ENCODE measurements at regions not wholly inside any gene's neighbourhood (a gene's known extent, or its start where the extent isn't known, plus 50 kb on each side); places are given as distances from the start of the nearest gene placed in this dataset.

DNA sequence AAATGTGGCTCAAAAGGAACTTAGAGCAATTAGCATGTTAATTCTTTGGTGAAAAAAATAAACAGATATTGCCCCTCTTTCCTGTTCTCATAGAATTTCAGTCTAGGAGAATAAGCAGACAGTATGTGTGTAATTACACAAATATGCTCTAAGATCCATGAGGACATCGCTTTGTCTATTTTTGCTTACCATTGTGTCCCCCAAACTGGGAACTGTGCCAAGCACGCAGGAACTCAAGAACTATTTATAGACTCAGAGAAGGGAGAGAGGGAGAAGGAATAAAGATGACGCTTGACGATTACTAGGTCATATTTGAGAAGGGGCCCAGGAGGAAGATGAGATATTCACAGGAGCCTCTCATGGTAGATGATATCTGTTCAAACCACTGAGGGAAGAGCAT is 692.6 kb downstream of the RAB28 start:
- DNase-seq, result no peak

DNA sequence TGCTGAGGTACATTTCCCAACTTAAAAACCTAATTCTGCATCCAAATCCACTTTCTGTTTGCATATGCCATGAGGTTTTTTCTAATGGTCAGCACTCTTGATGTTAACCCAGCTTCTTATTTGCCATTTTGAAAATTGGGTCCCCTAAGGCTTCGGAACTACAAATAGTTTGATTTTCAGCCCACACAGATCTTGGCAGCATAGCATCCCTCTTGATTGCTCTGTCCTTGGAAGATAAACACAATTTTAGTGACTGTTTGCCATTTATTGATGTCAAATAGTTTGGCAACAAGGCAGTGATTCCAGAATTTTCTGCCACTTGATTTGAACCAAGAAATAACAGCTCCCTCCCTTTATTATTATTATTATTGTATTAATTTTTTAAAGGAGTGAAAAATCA is 696.9 kb downstream of the RAB28 start:
- no peak for DNase-seq

DNA sequence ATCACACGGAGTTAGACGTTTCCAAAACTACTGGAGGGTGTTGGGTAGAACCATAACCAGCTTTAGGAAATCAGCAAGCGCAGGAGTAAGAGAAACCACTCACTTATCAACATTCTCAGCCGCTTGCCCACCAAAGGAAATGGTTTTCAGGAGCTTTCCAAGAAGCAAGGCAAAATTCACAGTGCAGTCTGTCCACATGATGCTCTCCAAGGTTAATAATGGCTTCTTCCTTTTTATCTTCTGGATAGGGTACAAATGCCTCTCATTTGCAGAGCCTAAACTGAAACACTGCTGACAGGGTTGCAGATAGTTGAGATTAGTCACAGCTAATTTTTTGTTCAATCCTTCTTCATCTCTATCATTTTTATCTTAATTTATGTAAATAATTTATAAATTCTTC is 705.4 kb downstream of the RAB28 start:
- DNase-seq, result no peak

DNA sequence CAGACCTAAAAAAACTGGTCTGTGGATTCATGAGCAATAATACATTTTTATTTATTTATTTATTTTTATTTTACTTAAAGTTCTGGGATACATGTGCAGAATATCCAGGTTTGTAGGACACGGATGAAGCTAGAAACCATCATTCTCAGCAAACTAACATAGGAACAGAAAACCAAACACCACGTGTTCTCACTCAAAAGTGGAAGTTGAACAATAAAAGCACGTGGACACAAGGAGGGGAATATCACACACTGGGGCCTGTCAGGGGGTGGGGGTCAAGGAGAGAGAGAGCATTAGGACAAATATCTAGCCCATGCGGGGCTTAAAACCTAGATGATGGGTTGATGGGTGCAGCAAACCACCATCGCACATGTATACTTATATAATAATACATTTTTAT is 705.9 kb downstream of the RAB28 start:
- no peak for DNase-seq

DNA sequence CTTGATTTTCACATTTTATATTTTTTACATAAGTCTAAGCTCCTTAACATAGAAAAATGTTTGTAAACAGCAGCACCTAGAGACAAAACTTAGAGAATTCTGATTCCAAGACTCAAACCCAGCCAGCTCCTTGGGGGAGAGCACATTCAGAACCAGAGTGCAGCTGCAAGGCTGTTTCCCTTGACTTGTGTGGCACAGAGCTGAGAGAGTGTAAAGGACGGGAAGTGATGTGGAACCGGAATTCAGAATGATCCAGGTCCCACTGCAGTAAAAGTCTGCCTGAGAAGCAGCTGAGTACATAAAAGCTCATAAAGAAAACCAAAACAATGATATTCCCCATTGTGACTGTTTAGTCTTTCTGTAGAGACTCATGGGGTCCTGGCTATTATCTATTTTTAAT is 713.8 kb downstream of the RAB28 start:
- DNase-seq, result no peak

DNA sequence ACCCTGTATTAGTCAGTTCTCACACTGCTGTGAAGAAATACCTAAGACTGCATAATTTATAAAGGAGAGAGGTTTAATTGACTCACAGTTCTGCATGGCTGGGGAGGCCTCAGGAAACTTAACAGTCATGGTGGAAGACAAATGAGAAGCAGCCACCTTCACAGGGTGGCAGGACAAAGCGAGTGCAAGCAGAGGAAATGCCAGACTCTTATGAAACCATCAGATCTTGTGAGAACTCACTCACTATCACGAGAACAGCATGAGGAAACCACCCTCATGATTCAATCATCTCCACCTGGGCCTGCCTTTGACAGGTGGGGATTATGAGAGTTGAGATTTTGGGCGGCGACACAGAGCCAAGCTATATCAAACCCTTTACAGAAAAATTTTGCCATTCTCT is 722.4 kb downstream of the RAB28 start:
- DNase-seq, result no peak

DNA sequence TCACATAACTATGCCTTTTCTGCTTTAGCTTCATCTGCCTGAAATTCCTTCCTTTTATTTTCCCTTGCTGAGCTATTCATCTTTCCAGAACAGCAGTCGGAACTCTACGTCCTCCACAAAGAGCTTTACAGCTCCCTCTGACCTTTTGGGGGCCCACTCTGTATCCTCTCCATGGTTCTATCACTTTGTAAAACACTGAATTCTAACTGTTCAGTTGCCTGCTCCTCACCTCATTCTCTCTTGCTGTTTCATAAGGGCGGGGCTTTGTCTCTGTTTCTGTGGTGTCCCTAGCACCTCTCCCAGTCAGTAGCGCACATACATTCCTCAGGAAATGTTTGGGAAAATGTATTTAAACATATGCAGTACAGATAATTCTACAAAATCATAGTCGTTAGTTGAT is 737.0 kb downstream of the RAB28 start:
- DNase-seq, result no peak

DNA sequence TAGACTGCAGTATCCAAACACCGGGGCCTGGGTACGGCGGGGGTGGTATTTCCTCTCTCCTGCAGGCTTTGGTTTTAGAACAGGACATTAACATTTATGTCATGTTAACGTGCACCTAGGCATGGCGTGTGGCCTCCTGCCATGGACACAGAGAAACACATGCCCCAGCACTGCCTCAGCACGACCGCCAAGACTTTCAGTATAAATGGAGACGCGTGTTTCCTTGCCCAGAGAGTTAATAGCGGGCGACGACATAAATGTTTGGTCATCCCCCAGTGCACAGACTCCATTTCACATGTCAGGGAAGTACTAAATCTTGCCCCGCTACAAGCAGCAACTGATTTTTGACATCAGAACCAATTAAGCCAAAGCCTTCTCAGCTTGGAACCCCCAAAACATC is 737.9 kb downstream of the RAB28 start:
- no peak for DNase-seq

DNA sequence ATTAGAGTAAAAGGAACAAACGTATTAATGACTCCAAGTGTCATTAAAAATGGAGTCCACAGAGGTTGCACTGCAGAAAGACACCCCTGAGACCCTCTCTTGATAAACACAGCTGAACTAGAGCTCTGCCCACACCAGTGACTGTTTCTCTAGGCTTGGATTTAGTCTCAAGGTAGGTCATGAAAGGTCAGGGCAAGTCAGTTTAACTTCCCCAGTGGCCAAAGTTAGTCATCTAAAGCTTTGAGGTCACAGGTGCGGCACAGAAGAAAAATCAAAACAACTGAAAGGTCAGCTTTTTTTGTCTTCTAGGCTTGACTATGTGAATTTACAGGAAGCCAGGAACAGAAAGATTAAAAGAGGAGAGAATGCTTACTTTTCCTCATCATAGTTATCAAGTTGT is 749.6 kb downstream of the RAB28 start:
- DNase-seq, result no peak

DNA sequence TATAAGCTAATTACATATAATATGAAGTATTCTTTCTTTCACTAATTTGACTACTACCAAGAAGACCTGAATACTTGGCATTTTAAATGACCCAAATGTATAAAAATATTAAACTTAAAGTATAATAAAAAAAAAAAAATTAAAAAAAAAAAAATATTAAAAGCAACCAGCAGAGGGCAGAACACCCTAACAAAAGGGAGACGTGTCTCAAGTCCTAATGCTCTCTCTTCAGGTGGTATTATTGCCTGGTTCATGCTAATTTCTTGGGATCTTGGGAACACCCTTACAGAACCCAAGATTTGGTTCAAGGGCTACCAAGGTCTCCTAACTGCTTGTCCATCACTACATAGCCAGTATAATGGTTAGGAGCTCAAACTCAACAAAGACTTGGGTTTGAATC is 754.8 kb downstream of the RAB28 start:
- no peak for DNase-seq

DNA sequence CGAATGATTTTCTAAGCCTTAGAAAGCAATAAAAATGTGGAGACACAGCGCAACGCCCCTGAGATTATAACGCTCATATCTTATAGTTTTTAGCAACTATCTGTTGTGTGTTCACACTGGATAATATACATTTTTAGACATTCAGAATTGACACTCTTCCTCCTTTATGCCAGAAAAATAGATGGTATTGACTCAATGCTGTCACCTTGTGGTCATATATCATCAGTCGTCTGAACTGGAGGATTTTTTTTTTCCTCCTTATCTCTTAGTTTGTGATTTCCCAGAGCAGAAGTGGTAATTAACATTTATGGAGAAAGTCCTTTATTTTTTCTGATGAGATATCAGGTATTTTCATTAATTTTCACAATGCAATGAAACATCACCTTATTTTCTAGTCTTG is 759.6 kb downstream of the RAB28 start:
- DNase-seq, result no peak

DNA sequence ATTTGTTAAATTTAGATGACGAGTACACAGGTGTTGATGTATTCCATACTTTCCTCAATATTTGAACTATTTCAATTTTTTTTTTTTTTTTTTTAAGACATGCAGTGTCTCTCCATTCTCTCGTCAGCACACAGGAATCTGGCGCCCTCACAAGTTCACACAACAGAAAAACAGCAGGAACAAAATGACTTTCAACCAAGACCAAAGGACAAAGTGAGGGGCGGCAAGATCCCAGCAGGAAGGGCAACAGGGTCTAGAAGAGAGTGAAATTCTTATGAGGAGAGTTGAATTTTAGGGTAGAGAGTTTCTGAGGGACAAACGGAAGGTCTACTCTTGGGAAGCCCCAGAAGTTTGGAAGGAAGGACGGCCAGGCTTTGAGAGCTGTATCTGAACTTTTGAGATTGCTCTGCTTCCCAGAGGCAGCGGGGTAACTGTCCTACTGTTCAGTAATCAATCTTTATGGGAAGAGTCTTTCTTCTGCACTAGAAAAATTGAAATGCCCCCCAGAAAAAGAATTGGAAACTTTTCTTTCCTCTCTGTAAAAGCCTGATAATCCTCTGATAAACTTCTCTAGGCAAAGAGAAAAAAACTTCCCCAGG is 760.2 kb downstream of the RAB28 start:
- no peak for DNase-seq

DNA sequence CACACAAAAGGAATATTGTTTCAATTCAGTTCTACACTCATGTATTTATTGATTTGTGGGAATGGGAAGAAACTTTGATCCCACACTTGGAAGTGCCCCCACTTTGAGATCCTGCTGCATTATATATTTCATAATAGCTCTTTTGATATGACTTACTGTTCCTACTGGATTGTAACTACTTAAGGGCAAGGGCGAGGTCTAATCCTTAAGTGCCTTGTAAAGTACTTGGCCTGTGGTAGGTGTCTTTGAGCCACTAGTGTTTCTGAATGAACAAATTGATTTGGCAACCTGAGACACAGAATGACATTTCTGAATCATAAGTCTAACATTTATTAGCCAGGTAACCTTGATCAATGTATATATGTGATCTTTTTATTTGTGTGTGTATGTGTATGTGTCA is 767.2 kb downstream of the RAB28 start:
- no peak for DNase-seq

DNA sequence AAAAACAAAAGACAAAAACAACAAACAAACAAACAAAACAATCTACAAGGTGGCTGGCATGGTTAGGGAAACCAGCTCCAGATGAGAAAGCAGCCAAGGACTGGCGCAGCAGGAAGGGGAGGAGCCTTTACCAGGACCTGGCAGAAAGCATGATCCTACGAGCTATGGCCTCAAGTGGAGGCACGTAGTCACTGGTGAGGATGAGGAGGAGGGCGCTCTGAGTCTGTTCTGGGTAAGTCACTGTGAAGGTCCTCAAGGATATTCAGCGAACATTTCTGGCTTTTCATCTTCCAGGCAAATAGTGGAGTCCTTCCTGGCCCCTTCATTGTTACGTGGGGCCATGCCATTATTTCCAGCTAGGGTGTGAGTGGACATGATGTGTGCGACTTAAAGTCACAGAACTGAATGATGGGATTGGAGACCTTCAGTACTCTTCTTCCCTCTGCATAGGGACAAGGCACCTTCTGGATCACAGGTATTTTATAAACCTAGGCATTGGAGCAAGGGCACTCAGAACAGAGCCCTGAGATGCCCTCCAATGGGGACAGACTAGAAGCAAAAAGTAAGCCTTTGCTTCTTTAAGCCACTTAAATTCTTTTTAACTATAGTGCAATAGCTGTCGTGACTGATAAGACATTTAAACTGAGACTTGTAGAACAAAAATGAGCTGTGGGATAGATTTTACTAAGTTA is 771.3 kb downstream of the RAB28 start:
- DNase-seq, result no peak

DNA sequence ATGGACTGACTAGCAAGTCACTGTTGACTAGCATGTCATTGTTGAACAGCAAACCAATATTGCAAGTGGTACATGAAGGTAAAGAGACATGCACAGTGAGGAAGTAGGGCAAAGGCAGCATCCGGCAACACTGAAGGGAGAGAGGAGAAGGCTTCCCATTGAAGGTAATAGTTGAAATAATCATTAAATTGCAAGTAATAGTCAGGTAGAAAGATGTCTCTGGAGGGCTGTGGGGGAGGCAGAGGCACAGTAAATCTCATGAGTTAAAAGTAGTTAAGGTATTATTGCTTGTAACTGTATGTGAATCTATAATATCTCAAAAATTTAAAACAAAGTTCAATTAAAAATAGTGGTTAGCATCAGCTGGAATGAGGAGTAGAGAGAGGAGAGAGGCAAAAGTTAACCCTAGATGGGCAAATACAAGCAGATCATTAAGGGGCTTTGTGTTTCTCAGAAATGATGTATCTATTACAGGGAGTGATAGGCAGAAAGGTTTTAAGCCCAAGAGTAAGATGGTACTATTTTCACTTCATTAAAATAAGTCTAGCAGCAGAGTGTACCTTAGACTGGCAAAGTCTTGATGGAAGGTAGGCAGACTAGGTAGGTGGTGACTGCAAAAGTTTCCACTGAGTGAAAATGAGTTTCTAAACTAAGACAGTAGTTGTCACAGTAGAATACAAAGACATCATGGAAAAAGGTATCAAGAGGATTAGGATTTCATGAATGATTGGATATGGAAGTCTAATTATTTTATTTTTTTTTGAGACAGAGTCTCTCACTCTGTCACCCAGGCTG is 776.6 kb downstream of the RAB28 start:
- no peak for DNase-seq

DNA sequence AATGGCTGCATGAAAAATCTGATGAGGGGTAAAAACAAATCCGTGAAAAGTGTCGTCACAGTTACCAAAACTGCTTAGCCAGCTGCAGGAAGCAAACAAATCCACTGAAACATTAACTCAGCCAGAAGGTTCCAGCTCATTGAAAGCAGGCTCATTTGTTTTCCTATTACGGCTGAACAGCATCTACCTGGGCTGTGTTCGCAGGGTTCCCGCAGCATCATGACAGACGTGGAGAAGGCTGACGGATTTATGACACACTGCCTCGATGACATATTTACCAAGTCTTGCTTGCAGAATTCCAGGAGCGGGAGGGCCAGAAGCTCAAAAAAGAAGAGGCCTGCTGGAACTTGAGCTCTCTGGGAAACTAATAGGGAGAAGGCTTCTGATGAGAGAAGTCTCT is 781.1 kb downstream of the RAB28 start:
- no peak for DNase-seq

DNA sequence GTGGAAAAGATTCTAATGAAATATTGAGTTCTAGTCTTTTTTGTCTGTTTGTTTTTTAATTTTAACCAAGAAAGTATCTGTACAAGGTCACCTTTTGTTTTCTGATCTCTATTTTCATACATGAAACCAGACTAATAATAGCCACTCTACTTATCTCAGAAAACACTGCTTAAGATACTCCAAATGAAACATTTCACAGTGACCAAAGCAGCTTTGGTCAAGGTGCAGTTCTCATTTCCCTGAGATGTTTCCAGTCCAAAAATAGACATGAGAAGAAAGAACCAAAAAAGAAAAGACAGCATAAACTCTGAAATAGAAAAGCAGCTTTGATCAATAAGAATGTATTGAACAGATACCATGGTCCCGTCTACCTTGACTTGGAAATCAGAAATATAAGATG is 782.8 kb downstream of the RAB28 start:
- no peak for DNase-seq

DNA sequence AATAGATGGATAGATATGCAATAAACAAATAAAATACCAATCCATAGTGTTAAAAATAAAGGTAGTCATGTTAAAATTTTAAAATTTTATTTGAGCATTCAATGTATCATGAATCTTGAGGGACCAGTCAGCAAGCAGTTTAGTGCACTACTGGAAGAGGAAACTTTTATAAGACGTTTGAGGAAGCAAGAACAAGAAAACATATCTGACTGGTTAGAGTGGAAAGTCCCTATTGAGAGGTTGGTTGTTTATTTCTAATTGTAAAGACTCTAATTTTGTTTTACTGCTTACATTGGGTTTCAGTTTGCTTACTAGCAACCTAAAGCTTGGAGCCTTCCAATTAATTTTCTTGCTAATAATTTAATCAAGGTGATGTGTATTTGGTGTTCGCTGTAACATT is 786.2 kb downstream of the RAB28 start:
- no peak for DNase-seq

DNA sequence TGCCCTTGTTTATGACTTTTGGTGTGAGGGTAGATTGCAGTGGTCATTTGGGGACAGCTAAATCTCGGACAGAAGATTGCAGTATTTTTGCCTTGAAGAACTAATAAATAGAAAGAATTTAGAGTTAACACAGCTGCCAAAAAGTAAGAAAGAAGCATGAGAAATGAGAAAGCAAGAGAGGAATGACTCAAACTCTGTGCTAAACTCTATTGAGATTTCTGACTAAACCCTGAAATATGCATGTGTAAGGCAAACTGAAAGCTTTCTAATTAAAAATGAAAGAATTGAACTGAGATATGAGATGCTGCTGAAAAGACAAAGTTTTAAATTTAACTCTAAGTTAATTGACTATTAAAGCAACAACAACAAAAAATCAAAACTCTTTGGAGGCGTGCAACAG is 791.3 kb downstream of the RAB28 start:
- DNase-seq, result no peak

DNA sequence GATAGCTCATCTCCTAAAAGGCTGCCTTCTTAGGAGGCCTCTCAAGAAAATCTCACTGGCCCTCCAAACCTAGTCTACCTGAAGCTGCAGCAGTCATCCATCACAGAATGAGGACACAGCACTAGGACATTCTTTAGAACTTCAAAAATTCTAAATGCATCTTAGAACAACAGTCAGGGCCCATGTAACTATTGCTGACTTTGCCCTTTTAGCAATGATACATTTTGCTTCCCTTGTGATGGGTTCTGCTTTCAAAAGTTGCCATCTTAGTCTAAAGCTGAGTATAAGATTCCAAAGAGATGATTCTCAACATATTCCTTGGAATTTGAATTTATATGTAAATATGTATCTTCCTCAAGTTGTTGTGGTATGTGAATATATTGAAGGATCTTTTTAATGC is 793.0 kb downstream of the RAB28 start:
- no peak for DNase-seq

DNA sequence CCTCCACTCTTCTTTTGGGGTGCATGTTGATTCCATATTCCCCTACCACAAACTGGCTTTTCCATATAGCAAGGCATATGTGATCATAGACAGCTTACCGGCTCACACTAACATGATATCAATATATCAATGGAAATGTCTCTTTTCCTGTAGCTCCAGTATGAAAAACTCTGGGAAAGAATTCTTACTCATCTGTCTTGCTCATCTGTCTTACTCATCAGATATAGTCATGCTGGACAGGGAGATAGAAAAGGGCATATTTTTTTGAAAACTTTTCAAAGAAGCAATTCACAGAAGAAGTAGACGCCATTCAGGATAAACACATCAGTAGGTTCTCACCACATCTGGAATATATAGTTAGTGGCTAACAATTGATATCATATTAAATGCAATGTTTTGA is 794.7 kb downstream of the RAB28 start:
- no peak for DNase-seq

DNA sequence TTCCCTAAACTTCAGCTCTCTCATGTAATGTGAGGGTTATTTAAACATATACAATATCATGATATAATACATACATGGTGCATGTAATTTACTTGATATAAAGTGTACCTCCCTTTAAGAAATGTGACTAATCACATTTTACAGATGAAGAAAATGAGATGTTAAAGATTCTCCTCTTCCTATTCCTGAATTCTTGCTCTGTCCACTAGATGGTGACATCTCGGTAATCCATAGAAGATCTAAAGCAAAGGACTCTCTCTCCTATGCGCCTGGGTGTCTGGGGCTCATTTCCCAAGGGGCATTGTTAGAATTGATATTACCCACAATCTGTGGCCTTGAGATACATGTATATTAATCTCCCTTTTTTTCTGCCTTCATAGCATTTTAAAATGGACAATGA is 804.9 kb downstream of the RAB28 start:
- DNase-seq, result no peak

DNA sequence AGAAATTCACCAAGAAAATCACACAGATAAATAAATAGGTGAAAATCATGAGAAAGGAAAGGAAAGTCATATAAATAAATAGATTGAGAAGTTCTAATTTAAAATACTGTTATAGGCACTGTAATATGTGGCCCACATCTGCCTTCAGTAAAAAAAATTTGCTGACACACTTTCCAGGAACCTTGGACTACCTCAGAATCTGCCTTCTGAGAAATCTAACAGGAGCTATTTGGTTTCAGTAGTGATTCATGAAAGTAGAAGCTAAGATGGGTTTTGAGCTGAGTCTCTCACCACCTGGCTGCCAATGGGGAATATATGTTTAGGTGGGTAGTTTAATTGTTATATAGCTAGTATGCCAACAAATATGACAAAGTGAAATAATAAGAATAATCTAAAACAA is 810.0 kb downstream of the RAB28 start:
- no peak for DNase-seq

DNA sequence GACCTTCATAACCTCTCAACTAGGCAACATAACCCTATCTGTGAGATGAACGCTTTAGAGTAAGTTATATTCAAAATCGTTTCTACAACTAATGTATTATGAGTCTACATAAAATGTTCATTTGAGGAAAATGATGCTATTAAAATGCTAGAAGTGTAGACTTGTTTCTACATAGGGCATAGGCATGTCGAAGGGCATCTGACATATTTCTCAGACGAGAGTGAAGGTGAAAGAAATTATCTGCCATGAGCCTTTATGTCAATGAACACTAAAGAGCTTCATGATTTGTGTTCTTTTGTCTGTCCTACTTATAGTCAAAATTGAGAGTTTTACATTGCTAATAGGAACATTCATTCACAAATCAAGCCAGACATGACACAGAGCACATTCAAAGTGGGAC is 811.8 kb downstream of the RAB28 start:
- no peak for DNase-seq

DNA sequence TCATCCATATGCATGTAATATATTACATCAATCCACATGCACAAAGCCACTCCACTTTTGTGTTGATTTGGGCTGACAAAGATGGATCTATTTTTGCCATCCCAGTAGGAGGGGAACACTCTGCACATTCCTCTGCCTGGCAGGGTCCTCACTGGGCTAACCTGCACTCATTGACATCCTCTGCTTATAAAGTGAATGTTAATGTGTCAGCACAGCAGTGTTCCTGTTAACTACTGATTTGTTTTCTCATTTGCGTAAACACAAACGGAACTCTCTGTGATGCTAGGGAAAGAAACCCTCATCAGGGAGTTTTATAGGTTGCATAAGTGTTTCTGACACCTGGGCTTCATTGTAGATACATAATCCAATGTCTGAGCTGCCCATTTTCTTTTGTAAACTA is 826.0 kb downstream of the RAB28 start:
- DNase-seq, result no peak

All from activated CD4-positive, alpha-beta T cell treated with anti-CD3 and anti-CD28 coated beads for 48 hours (primary cell).